Neural cell (in vitro differentiated cells): ENCODE measurements at regions not wholly inside any gene's neighbourhood (a gene's known extent, or its start where the extent isn't known, plus 50 kb on each side); places are given as distances from the start of the nearest gene placed in this dataset.

Experiments used
- H2AFZ ChIP-seq: fragments of 200-600, 300-800 bp; sonication (generic), shearing (Covaris generic); 2 replicates; pipeline ENCODE4 v1.6.0; 2014; ENCODE audit warnings: low read depth, mild to moderate bottlenecking, antibody characterized with exemption, low read length, moderate library complexity
- H3F3A ChIP-seq: fragments of 200-600 bp; shearing (Covaris generic); 2 replicates; pipeline ENCODE4 v1.6.1; 2016; ENCODE audit warnings: mild to moderate bottlenecking, moderate library complexity, mixed read lengths, antibody characterized with exemption, low read length; ENCODE audit not compliant: insufficient read depth, poor library complexity, severe bottlenecking
- H3K27ac ChIP-seq: fragments of 200-600, 300-800 bp; sonication (generic), shearing (Covaris generic); 2 replicates; pipeline ENCODE4 v1.5.1; 2014; ENCODE audit warnings: mild to moderate bottlenecking, low read length, moderate library complexity
- H3K27me3 ChIP-seq: fragments of 300-800, 200-600 bp; sonication (generic), shearing (Covaris generic); 2 replicates; pipeline ENCODE4 v1.6.0; 2014; ENCODE audit warnings: mild to moderate bottlenecking, low read depth, low read length, moderate library complexity; ENCODE audit not compliant: insufficient read depth
- H3K36me3 ChIP-seq: fragments of 300-800, 200-600 bp; sonication (generic), shearing (Covaris generic); 2 replicates; pipeline ENCODE4 v1.5.1; 2014; ENCODE audit warnings: mild to moderate bottlenecking, antibody characterized with exemption, low read length, moderate library complexity; ENCODE audit not compliant: insufficient read depth
- H3K4me2 ChIP-seq: fragments of 300-800, 200-600 bp; sonication (generic), shearing (Covaris generic); 2 replicates; pipeline ENCODE4 v1.6.0; 2014; ENCODE audit warnings: mild to moderate bottlenecking, low read length
- H3K4me3 ChIP-seq: fragments of 300-800, 200-600 bp; sonication (generic), shearing (Covaris generic); 2 replicates; pipeline ENCODE4 v1.5.1; 2014; ENCODE audit warnings: mild to moderate bottlenecking, low read length, moderate library complexity
- H3K79me2 ChIP-seq: fragments of 200-600 bp; shearing (Covaris generic); replicated peaks from 2 replicates; pipeline ENCODE4 v1.6.0; 2014; ENCODE audit warnings: mild to moderate bottlenecking, low read length, moderate library complexity; ENCODE audit not compliant: insufficient read depth
- H3K9ac ChIP-seq: fragments of 300-800, 200-600 bp; sonication (generic), shearing (Covaris generic); 2 replicates; pipeline ENCODE4 v1.6.1; 2016; ENCODE audit warnings: mild to moderate bottlenecking, low read length, mixed read lengths
- H3K9me2 ChIP-seq: fragments of 200-600 bp; shearing (Covaris generic); 2 replicates; pipeline ENCODE4 v1.6.1; 2016; ENCODE audit warnings: mild to moderate bottlenecking, low read length, mixed read lengths; ENCODE audit not compliant: insufficient read depth
- H3K9me3 ChIP-seq: fragments of 200-600, 300-800 bp; sonication (generic), shearing (Covaris generic); 2 replicates; pipeline ENCODE4 v1.6.1; 2016; ENCODE audit warnings: mild to moderate bottlenecking, mixed run types, low read length, moderate library complexity, mixed read lengths
- H4K20me1 ChIP-seq: fragments of 200-600 bp; shearing (Covaris generic); 2 replicates; pipeline ENCODE4 v1.6.1; 2016; ENCODE audit warnings: mild to moderate bottlenecking, mixed run types; ENCODE audit not compliant: insufficient read depth
- CTCF ChIP-seq: fragments of 450-650 bp; IDR thresholded peaks from 2 replicates; pipeline ENCODE4 v1.5.1; 2014; ENCODE audit warnings: antibody characterized with exemption, mild to moderate bottlenecking, moderate library complexity; ENCODE audit not compliant: poor library complexity, severe bottlenecking
- EP300 ChIP-seq: fragments of 450-650 bp; conservative IDR thresholded peaks from 2 replicates; pipeline ENCODE4 v1.6.1; 2014; ENCODE audit warnings: antibody characterized with exemption, mild to moderate bottlenecking, moderate library complexity; ENCODE audit not compliant: poor library complexity, severe bottlenecking
- EZH2 ChIP-seq: fragments of 200-600, 300-800 bp; shearing (Covaris generic), sonication (generic); IDR thresholded peaks from 2 replicates; pipeline ENCODE4 v1.6.1; 2014; ENCODE audit warnings: antibody characterized with exemption, low read length, borderline replicate concordance, mild to moderate bottlenecking; ENCODE audit not compliant: insufficient read depth, poor library complexity, severe bottlenecking
- MXI1 ChIP-seq: fragments of 450-650 bp; conservative IDR thresholded peaks from 2 replicates; pipeline ENCODE4 v1.6.1; 2014; ENCODE audit warnings: antibody characterized with exemption, mild to moderate bottlenecking; ENCODE audit not compliant: poor library complexity, severe bottlenecking
- POLR2AphosphoS5 ChIP-seq: IDR thresholded peaks from 2 replicates; pipeline ENCODE4 v1.6.1; 2012
- RAD21 ChIP-seq: fragments of 450-650 bp; conservative IDR thresholded peaks from 2 replicates; pipeline ENCODE4 v1.6.1; 2014; ENCODE audit warnings: antibody characterized with exemption, mild to moderate bottlenecking, moderate library complexity
- REST ChIP-seq: IDR thresholded peaks from 2 replicates; pipeline ENCODE4 v1.6.1; 2012; ENCODE audit warnings: borderline replicate concordance
- SMC3 ChIP-seq: fragments of 450-650 bp; conservative IDR thresholded peaks from 2 replicates; pipeline ENCODE4 v1.6.1; 2014; ENCODE audit warnings: antibody characterized with exemption, mild to moderate bottlenecking, moderate library complexity; ENCODE audit not compliant: poor library complexity
- TAF1 ChIP-seq: IDR thresholded peaks from 2 replicates; pipeline ENCODE4 v1.6.1; 2012; ENCODE audit warnings: low read depth

GRCh38 chr1:78388275-78388674 is 102.5 kb upstream of the PTGFR start:
- Histone ChIP-seq H2AFZ (no peak overlapping the region), H3F3A (no peaks in the 10 kb centered on the region), H3K27ac (no peak overlapping the region), H3K36me3 (no peaks in the 10 kb centered on the region), H3K27me3 (no peaks in the 10 kb centered on the region), H3K4me3 (no peak overlapping the region), H3K9ac (no peak overlapping the region), H3K9me3 (no peaks in the 10 kb centered on the region), H4K20me1 (no peaks in the 10 kb centered on the region), H3K9me2 (no peaks in the 10 kb centered on the region), H3K4me2 (no peak overlapping the region), H3K79me2 (no peaks in the 10 kb centered on the region)
- no peak for TF ChIP-seq RAD21
- TF ChIP-seq REST = no peak
- no peak for TF ChIP-seq CTCF
- TF ChIP-seq EP300 = no peak
- no peak for TF ChIP-seq POLR2AphosphoS5
- TF ChIP-seq SMC3 = no peak
- TF ChIP-seq EZH2 = no peak
- no peak for TF ChIP-seq TAF1
- TF ChIP-seq MXI1 = no peak

- Histone ChIP-seq H2AFZ (no peak overlapping the region), H3K4me2 (no peak overlapping the region), H3K9ac (no peak overlapping the region), H3K9me3 (no peaks in the 10 kb centered on the region), H3K4me3 (no peak overlapping the region), H3K27me3 (no peaks in the 10 kb centered on the region), H3K79me2 (no peaks in the 10 kb centered on the region), H3K9me2 (no peaks in the 10 kb centered on the region), H3K27ac (no peak overlapping the region), H3F3A (no peaks in the 10 kb centered on the region), H4K20me1 (no peaks in the 10 kb centered on the region), H3K36me3 (no peaks in the 10 kb centered on the region)
- TF ChIP-seq TAF1 (no peak), POLR2AphosphoS5 (no peak), EZH2 (no peak), SMC3 (no peak), REST (no peak), CTCF (no peak), RAD21 (no peak), MXI1 (no peak), EP300 (no peak)
These were observed 89.6 kb upstream of the PTGFR start for GRCh38 chr1:78401148-78401547.
